Erythroblast (primary cell): ENCODE measurements at regions not wholly inside any gene's neighbourhood (a gene's known extent, or its start where the extent isn't known, plus 50 kb on each side); places are given as distances from the start of the nearest gene placed in this dataset.

Source experiments
- GATA1 ChIP-seq: IDR thresholded peaks from 2 replicates; pipeline ENCODE4 v1.6.1; 2011; ENCODE audit warnings: low read depth, mild to moderate bottlenecking, control low read depth, low read length, moderate library complexity
- POLR2A ChIP-seq: IDR thresholded peaks from 2 replicates; pipeline ENCODE4 v1.6.1; 2011; ENCODE audit warnings: mild to moderate bottlenecking, low read length

DNA sequence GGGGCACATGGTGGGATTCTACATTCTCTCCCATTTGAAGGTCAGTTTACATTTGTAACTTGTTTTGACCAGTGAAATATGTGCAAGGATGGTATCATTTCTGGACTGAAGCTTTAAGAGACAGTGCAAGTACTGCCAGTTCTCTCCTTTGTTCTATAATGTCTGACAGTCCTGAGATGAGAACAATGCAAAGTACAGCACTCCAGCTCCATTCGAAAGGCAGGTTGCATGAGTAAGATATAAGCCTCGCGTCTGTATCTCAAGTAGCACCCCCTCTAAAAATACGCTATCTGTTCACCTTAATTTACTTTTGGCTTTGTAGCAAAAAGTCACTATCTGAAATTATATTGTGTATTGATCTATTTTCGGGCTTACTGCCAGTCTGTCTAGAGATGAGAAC, 1122.2 kb upstream of the TMEM132C start:
- TF ChIP-seq POLR2A (no peak), GATA1 (no peak)
